ENCODE measurements at regions not wholly inside any gene's neighbourhood (a gene's known extent, or its start where the extent isn't known, plus 50 kb on each side); places are given as distances from the start of the nearest gene placed in this dataset.

DNA sequence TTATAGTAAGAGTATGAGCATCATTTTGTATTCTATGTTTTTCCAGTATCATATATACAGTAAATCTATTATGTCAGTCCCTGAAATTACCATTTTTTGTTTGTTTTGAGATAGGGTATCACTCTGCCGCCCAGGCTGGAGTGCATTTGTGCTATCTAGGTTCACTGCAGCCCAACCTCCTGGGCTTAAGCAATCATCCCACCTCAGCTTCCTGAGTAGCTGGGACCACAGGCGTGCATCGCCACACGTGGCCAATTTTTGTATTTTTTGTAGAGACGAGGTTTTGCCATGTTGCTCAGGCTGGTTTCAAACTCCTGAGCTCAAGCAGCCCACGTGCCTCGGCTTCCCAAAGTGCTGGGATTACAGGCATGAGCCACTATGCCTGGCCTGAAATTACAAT is 85.6 kb downstream of the ZNF330 start:
- H3K9me3 Mint-ChIP-seq (ENCODE audit: low read depth, unreplicated experiment) = no peaks in the 10 kb centered on the region
- no peaks in the 10 kb centered on the region for H3K27me3 Mint-ChIP-seq (ENCODE audit: unreplicated experiment)
- no peak overlapping the region for H3K27ac Mint-ChIP-seq (ENCODE audit: unreplicated experiment)
- H3K4me1 Mint-ChIP-seq (ENCODE audit: low read depth, unreplicated experiment) = no peaks in the 10 kb centered on the region
- intact Hi-C loops (cut with micrococcal nuclease; ENCODE audit: unreplicated experiment) = no loop called here
- no peak overlapping the region for H3K4me3 Mint-ChIP-seq (ENCODE audit: low read depth, unreplicated experiment)
- DNase-seq = no peak
- CTCF ChIA-PET = no interaction called here
- TF ChIP-seq, protein P1, sequence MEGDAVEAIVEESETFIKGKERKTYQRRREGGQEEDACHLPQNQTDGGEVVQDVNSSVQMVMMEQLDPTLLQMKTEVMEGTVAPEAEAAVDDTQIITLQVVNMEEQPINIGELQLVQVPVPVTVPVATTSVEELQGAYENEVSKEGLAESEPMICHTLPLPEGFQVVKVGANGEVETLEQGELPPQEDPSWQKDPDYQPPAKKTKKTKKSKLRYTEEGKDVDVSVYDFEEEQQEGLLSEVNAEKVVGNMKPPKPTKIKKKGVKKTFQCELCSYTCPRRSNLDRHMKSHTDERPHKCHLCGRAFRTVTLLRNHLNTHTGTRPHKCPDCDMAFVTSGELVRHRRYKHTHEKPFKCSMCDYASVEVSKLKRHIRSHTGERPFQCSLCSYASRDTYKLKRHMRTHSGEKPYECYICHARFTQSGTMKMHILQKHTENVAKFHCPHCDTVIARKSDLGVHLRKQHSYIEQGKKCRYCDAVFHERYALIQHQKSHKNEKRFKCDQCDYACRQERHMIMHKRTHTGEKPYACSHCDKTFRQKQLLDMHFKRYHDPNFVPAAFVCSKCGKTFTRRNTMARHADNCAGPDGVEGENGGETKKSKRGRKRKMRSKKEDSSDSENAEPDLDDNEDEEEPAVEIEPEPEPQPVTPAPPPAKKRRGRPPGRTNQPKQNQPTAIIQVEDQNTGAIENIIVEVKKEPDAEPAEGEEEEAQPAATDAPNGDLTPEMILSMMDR (IDR thresholded peaks at IDR 0.05; ENCODE audit: unreplicated experiment) = no peak
- no TSS peak for BruUV-seq (replicated peaks)
- H3K36me3 Mint-ChIP-seq (ENCODE audit: insufficient read depth, unreplicated experiment) = peaks cover 32% of the 10 kb centered on the region

DNA sequence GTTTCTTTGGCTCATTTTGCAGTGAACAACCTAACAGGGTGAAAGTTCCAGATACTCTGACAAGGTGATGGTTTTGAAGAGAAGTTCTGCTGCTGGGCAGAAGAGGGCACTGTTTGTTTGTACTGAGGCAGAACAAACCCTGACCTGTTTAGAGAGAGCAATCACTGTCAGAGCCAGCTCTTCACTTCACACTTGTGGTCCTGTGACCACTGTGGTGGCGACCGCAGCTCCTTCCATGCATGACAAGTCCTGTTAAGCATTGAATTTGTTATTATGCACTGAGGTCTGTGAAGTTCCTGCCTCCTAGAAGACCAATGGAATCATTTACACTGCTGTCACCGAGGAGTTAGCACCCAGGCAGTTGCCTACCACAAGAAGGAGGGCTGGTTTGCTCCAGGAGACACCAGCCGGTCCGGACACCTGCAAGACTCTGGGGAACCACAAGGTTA is 86.6 kb downstream of the ZNF330 start:
- peak; percentile 21 for DNase-seq
- peaks cover 34% of the 10 kb centered on the region for H3K36me3 Mint-ChIP-seq (ENCODE audit: insufficient read depth, unreplicated experiment)
- CTCF ChIA-PET = no interaction called here
- H3K4me1 Mint-ChIP-seq (ENCODE audit: low read depth, unreplicated experiment) = no peaks in the 10 kb centered on the region
- TF ChIP-seq, protein P1 (IDR thresholded peaks at IDR 0.05; ENCODE audit: unreplicated experiment) = peak; percentile 13
- intact Hi-C loops (cut with micrococcal nuclease; ENCODE audit: unreplicated experiment) = no loop called here
- H3K4me3 Mint-ChIP-seq (ENCODE audit: low read depth, unreplicated experiment) = no peak overlapping the region
- H3K9me3 Mint-ChIP-seq (ENCODE audit: low read depth, unreplicated experiment) = no peaks in the 10 kb centered on the region
- no peaks in the 10 kb centered on the region for H3K27me3 Mint-ChIP-seq (ENCODE audit: unreplicated experiment)
- no peak overlapping the region for H3K27ac Mint-ChIP-seq (ENCODE audit: unreplicated experiment)
- BruUV-seq (replicated peaks) = no TSS peak

DNA sequence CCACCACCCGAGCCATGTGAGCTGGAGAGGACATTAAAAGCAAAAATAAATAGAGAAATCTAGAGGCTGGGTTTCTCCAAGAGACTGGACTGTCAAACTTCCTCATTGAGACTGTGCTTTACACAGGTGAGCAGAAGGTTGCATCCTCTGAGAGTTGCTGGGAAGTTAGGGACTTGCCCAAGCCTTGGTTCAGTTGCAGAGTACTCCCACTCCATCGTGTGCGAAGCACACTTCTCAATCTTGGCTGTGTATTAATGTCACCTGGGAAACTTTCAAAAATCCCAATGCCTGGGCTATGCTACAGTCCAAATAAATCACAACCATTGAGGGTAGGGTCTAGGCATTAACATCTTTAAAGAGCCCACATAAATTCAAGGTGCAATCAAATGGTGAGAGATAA is 89.2 kb downstream of the ZNF330 start:
- intact Hi-C loops (cut with micrococcal nuclease; ENCODE audit: unreplicated experiment) = no loop called here
- Mint-ChIP-seq H3K4me3 (ENCODE audit: low read depth, unreplicated experiment) (no peak overlapping the region), H3K4me1 (ENCODE audit: low read depth, unreplicated experiment) (no peaks in the 10 kb centered on the region), H3K36me3 (ENCODE audit: insufficient read depth, unreplicated experiment) (peaks cover 46% of the 10 kb centered on the region), H3K27me3 (ENCODE audit: unreplicated experiment) (no peaks in the 10 kb centered on the region), H3K9me3 (ENCODE audit: low read depth, unreplicated experiment) (no peaks in the 10 kb centered on the region), H3K27ac (ENCODE audit: unreplicated experiment) (no peak overlapping the region)
- CTCF ChIA-PET = no interaction called here
- no TSS peak for BruUV-seq (replicated peaks)
- TF ChIP-seq, protein P1 (IDR thresholded peaks at IDR 0.05; ENCODE audit: unreplicated experiment) = no peak
- no peak for DNase-seq

DNA sequence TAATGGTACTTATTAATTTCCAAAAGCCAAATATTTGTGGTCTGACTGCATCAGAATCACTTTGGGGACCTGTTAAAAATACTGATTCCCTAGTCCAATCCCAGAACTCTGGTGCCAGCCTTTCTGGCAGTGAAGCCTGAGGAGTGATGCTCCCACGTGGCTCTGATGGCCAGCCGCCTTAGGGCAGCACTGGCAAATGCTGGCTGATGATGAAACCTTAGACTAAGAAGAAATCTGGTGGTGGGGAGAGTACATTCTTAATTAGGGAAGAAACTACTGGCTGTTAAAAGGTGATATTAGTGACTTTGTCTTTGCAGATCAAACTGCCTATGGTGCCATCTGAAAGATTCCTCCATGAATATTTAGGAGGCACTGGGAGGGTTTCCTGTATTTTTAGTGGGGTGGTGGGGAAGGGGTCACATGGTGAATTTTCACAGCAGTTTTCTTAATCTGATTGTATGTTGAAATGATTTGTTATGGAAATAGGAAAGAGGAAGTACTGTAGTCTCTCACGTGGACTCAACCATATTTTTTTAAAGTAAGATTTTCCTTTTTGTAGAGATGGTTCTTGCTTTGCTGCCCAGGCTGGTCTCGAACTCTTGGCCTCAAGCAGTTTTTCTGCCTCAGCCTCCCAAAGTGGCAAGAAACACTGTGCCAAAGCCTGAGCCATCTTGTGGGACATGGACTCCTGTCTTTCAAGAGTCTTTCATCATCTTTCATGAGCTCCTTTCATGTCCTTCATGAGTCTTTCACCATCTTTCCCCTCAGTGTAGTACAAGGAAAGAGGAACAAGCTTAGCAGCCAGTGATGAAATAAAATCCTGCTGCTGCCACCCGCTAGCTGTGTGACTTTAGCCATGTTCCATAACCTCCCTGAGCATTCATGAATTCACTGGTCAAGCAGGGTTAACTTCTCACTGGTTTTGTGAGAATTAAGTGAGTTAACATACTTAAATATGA is 90.8 kb downstream of the ZNF330 start:
- TF ChIP-seq, protein P1 (IDR thresholded peaks at IDR 0.05; ENCODE audit: unreplicated experiment) = no peak
- no peak for DNase-seq
- Mint-ChIP-seq H3K27me3 (ENCODE audit: unreplicated experiment) (no peaks in the 10 kb centered on the region), H3K27ac (ENCODE audit: unreplicated experiment) (no peak overlapping the region), H3K9me3 (ENCODE audit: low read depth, unreplicated experiment) (no peaks in the 10 kb centered on the region), H3K4me3 (ENCODE audit: low read depth, unreplicated experiment) (no peak overlapping the region), H3K4me1 (ENCODE audit: low read depth, unreplicated experiment) (no peaks in the 10 kb centered on the region), H3K36me3 (ENCODE audit: insufficient read depth, unreplicated experiment) (peaks cover 46% of the 10 kb centered on the region)
- CTCF ChIA-PET = no interaction called here
- no TSS peak for BruUV-seq (replicated peaks)
- intact Hi-C loops (cut with micrococcal nuclease; ENCODE audit: unreplicated experiment) = no loop called here

Data from Calu3 (cell line).